Occipital lobe (tissue), 1 donor: ENCODE measurements at regions not wholly inside any gene's neighbourhood (a gene's known extent, or its start where the extent isn't known, plus 50 kb on each side); places are given as distances from the start of the nearest gene placed in this dataset.
"Not testable (repeated sequence)": the region's sequence is repeated elsewhere in the genome, so short reads cannot be mapped to it uniquely, and the experiment has no call there.

Source experiments
- DNase-seq: peaks from one replicate; lab custom pipeline; 2025; lab: John Stamatoyannopoulos, UW

- DNase-seq, result no peak
These were observed 55.9 kb upstream of the ALB start for GRCh38 chr4:73348185-73348584.

GRCh38 chr4:73347497-73347896, 56.6 kb upstream of the ALB start:
- no peak for DNase-seq

- DNase-seq, result no peak
These were observed 58.6 kb upstream of the ALB start for GRCh38 chr4:73345399-73345975.

- no peak for DNase-seq
These were observed 60.0 kb upstream of the ALB start for GRCh38 chr4:73344106-73344505.

- DNase-seq, result no peak
These were observed 60.7 kb upstream of the ALB start for GRCh38 chr4:73343432-73343831.

GRCh38 chr4:73341454-73341853, 62.6 kb upstream of the ALB start:
- peak; percentile 22 for DNase-seq

GRCh38 chr4:73340917-73341316, 63.2 kb upstream of the ALB start:
- no peak for DNase-seq

- no peak for DNase-seq
These were observed 68.4 kb upstream of the ALB start for GRCh38 chr4:73335679-73336078.

GRCh38 chr4:73332012-73332411, 72.1 kb upstream of the ALB start:
- DNase-seq, result not testable (repeated sequence)

GRCh38 chr4:73329300-73329699, 70.7 kb upstream of the ANKRD17 start:
- DNase-seq, result no peak

- not testable (repeated sequence) for DNase-seq
These were observed 67.2 kb upstream of the ANKRD17 start for GRCh38 chr4:73325776-73326175.

GRCh38 chr4:73317092-73317491, 58.5 kb upstream of the ANKRD17 start:
- DNase-seq, result no peak

- DNase-seq, result no peak
These were observed 56.5 kb upstream of the ANKRD17 start for GRCh38 chr4:73315091-73315490.

- no peak for DNase-seq
These were observed 54.4 kb upstream of the ANKRD17 start for GRCh38 chr4:73312967-73313366.

- no peak for DNase-seq
These were observed 52.8 kb upstream of the ANKRD17 start for GRCh38 chr4:73311428-73311827.

- no peak for DNase-seq
These were observed 50.6 kb upstream of the ANKRD17 start for GRCh38 chr4:73309211-73309610.
